GM18508 (cell line): ENCODE measurements at regions not wholly inside any gene's neighbourhood (a gene's known extent, or its start where the extent isn't known, plus 50 kb on each side); places are given as distances from the start of the nearest gene placed in this dataset.
"Not testable (repeated sequence)": the region's sequence is repeated elsewhere in the genome, so short reads cannot be mapped to it uniquely, and the experiment has no call there.

Experiments used
- ATAC-seq: cut with Tn5 transposase; IDR thresholded peaks from one replicate; pipeline ENCODE4 v1.9.1; 2021; ENCODE audit warnings: moderate number of reproducible peaks; ENCODE audit not compliant: insufficient read depth, unreplicated experiment

DNA sequence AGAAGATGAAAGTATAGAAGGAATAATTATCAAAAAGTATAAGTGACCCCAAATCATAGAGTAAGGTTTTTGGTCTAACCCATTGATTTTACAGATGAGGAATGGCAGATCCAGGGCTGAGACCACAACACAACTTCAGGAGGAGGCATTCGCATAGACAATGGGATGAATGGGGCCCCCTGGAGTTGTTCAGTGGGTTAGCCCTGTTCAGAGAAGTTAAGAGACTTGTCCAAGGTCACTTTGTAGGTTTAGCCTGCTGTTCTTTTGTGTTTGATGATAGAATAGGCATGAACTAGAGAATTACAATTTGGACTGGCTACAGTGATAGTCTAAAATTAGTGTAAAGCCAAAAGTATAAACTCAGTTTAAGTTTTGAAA, 233.9 kb downstream of the KCNRG start:
- ATAC-seq: no peak

DNA sequence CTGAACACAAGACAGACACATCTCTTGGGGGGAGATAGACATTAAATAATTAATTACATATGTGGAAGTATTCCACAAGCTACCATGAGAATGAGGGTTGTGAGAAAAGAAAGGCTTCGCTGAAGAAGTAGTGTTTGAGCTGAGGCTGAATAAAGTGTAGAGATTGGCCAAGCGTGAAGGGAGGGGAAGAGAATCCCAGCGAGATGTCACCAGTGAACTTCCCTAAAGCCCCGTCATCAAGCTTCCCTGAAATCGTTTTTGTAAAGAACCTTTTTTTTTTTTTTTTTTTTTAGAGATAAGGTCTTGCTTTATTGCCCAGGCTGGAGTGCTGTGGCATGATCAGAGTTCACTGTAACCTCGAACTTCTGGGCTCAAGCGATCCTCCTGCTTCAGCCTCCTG, 235.2 kb downstream of the KCNRG start:
- no peak for ATAC-seq

DNA sequence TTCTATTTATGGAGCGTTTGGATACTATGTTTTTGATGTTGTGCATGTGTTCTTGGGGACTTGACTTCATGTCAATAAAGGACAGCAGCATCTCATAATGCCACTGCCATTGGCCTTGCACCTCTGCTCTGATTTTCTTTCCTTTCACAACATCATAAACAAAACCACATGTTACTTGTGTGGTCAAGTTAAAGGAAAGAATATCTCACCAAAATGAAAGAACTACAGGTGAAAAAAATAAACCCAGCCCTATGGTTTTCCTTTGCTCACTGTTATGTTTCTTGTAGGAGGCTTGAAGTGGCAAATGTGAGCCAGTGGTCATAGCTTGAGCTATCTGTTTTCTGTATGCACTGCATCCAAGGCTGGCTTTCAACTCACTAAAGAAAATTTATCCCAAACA, 240.4 kb downstream of the KCNRG start:
- ATAC-seq: no peak

DNA sequence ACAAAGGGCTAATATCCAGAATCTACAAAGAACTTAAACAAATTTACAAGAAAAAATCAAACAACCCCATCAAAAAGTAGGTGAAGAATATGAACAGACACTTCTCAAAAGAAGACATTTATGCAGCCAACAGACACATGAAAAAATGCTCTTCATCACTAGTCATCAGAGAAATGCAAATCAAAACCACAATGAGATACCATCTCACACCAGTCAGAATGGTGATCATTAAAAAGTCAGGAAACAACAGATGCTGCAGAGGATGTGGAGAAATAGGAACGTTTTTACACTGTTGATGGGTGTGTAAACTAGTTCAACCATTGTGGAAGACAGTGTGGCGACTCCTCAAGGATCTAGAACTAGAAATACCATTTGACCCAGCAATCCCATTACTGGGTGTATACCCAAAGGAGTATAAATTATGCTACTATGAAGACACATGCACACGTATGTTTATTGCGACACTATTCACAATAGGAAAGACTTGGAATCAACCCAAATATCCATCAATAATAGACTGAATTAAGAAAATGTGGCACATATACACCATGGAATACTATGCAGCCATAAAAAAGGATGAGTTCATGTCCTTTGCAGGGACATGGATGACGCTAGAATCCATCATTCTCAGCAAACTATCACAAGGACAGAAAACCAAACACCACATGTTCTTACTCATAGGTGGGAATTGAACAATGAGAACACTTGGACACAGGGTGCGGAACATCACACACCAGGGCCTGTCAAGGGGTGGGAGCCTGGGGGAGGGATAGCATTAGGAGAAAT, 241.5 kb downstream of the KCNRG start:
- not testable (repeated sequence) for ATAC-seq

DNA sequence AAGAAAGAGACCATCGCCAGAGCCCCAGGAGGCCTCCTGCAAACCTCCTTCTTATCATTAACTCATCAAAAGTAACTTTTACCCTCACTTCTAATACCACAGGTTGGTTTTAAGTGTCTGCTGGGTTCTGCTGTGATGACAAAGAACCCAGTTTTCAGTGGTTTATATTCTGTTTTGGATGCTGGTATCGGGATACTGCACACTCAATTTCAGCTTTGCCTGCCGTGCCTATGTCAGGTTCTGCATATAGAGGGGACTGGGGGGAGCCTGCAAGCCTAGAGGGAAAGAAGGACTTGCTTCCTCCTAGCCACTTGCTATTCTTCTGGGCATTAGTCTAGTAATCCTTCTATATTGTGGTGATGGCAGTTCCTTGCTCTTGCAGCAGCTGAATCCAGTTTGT, 242.4 kb downstream of the KCNRG start:
- no peak for ATAC-seq

DNA sequence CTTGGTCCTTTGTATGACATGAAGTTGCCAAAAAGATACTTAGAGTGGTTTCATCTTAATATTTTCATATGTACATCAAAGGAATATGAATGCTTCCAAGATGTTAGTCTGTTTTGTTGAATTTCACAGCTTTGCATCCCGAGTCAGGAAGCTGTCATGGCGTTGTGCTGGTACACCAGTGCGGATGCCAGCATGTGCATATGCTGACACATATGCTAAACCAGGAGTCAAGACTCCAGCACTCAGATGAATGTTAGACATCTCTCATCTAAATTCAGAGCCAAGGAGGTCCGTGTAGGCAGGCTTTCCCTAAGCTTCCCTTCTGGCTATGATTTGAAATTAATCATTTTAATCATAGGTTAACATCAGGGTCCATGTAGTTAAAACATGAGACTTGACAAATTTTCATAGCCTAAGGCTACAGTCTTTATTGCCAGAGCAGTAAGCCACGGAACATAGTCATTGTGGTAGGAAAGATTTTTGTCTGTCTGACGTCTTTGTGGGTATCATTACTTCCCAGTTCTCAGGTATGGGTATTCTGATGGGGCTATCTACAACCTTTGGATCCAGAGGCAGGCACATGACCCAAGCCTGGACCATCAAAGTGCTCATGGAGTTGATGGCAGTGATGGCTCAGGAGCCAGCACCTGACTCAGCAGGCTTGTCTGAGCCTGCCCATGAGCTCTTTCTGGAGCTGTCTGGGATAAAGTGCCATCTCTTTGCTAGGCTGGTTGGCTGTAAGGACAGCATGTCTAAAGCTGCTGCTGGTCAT, 246.1 kb downstream of the KCNRG start:
- no peak for ATAC-seq

DNA sequence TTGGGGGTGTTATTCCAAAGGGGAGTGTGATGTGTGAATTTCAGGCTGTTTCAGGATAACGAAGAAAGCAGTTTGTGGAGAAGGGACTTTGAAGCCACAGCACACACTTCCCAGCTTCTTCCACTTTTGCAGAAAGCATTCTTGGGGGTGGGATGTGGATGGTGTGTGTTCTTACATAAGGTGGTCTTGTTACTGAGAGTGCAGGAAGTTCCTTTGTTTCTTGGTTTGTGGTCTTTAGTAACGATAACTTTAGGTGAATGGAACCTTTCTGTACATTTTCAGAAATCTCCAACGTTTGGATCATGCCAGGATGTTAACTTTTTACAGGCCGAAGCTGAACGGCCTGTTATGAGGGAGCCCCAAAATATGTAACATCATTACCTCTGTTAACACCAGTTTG, 251.8 kb downstream of the KCNRG start:
- ATAC-seq: no peak

DNA sequence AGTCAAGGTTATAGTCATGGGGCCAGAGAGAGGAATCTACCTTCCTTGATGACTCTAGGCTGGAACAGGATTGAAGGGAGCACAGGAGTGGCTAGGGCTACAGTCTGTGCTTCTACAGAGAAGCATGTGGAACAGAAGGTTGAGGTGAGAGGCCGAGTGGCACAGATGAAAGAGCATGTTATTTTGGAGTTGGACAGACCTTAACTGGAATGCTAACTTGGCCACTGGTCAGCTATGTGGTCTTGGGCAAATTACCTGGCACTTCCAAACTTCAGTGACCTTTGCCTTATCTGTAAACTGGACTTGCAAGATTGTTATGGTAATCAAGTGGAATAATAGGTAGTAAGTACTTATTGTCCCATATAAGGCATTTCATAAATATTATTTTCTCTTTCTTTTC, 252.7 kb downstream of the KCNRG start:
- no peak for ATAC-seq

DNA sequence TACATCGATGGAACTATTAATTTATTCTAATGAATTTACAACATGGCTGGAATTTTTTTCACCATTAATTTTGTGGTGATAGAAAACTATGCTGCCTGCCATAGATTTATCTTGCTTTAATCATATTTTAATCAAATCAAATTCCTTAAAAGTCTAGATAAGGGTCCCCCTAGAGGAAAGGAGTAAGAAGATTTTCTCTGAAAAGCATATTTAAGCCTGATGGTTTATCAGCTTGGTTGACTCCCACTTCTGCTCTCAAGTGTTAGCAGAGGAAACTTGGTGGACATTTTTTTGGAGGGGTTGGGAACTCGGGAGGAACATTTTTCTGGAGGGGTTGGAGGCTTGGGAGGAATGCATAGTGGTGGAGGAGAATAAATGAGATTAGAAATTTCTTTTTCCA, 253.3 kb downstream of the KCNRG start:
- no peak for ATAC-seq

DNA sequence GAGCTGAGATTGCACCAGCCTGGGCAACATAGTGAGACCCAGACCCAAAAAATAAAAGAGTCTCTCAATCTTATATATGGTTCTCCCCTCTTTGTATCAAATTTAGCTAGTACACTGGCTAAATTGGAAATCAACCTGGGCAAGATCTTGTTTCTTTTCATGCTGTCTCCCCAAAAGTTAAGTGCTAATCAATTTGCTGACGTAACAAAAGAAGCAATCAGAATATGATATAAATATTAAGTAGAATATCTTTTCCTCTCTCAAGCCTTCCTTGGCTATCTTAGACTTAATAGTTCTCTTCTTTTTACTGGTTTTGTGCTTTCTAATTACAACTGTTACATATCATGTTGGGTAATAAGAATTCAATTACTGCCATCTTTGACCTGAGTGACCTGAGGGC, 258.9 kb downstream of the KCNRG start:
- no peak for ATAC-seq

DNA sequence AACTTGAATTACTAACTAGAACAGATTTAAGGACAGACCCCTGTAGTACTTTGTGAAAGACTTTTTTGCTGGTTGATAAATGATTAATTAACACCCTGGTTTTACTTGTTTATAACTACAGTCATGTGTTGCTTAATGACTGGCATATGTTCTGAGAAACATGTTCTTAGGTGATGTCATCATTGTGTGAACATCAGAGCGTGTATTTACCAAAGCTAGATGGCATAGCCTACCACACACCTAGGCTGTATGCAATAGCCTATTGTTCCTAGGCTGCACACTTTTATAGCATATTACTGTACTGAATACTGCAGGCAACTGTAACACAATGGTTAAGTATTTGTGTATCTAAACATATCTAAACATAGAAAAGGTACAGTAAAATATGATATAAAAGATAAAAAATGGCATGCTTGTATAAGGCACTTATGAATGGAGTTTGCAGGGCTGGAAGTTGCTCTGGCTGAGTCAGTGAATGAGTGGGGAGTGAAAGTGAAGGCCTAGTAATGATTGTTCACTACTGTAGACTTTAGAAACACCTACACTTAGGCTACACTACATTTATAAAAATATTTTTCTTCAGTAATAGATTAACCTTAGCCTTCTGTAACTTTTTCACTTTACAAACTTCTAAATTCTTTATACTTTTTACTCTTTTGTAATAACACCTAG, 260.3 kb downstream of the KCNRG start:
- no peak for ATAC-seq

DNA sequence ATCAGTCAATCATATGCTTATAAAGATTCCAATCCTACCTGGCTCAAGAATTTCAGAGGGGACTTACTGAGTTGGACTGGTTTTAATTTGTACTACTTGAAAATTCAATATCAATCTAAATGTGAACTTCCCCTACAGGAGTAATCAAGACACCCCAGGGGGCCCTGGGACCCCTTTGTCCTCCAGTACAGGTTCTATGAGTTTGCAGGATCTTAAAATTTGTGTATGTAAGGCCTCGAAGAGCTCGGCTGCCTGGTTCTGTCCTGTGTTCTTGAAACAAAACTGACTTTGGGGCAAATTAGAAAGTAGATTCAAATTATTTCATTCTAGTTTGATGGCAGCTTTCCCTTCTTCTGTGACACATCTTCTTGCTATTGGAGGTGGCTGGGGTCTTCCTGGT, 261.3 kb downstream of the KCNRG start:
- no peak for ATAC-seq

DNA sequence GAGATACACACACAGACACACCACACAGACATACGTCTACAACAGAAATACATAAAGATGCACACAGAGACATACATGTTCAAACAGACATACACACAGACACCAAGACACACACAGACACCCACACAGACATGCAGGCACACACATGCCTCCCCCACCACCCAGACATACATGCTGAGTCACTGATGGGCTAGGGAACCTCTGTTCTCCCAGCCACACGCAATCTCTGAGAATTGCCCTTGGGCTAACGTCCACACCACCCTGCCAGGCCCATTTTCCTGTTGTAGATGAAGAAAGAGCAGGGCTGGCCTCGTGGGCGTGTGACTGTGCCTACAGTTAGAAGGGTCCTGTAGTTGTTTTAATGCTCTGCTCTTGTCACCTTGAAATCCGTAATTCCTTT, 261.9 kb downstream of the KCNRG start:
- ATAC-seq: no peak

DNA sequence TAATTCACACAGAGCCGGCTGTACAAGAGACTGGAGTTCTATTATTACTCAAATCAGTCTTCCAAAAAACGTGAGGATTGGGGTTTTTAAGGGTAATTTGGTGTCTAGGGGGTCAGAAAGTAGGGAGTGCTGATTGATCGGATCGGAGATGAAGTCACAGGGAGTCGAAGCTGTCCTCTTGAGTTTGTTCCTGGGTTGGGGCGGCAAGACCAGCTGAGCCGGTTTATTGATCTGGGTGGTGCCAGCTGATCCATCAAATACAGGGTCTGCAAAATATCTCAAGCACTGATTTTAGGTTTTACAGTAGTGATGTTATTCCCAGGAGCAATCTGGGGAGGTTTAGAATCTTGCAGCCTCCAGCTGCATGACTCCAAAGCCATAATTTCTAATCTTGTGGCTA, 262.7 kb downstream of the KCNRG start:
- ATAC-seq: no peak

DNA sequence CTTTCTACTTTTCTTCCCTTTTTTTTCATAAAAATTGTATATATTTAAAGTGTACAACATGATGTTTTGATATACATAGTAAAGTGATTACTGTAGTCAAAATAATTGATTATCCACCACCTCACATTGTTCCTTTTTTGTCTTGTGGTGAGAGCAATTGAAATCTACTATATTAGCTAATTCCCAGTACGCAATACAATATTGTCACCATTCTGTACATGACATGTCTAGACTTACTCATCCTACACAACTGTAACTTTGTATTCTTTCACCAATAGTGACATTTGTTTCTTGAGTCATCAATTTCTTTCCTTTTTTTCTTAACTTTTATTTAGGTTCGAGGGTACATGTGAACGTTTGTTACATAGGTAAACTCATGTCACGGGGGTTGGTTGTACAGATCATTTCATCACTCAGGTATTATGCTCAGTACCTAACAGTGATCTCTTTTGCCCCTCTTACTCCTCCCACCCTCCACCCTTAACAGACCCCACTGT, 265.2 kb downstream of the KCNRG start:
- ATAC-seq: no peak

DNA sequence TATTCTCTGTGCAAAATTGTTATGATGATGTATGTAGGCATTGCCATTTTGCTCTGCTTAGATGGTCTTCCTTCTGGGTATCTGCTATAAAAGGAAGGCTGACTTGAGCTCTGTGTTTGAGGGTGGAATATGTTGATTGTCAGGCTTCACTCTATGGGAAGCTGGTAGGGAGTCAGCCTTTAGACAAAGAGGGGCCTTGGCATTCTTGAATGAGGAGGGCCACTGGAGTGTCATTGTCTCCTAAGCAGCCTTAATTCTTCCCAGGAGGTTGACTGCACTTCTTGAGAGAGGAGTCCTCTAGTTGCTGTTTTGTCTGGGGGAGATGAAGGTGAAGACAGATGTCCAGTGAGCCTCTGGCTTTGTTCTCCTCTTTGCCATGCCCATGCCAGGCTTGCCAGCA, 266.8 kb downstream of the KCNRG start:
- no peak for ATAC-seq

DNA sequence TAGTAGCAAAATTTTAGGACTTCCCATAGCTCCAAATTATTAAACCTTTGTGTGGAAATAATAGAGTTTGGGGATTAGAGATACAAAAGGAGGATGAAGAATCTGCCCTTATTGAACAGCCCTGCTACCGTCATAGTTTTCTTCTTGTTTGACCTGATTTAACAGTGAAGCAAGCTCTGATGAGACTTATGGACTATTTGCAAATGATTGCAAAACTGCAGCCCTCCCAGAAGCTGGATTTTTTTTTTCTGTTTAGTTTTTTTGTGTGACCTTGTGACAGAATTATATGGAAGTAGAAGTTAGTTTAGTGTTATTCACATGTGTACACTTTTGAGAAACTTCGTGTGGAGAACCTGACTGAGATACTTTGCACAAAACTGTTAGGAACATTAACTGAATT, 267.8 kb downstream of the KCNRG start:
- no peak for ATAC-seq

DNA sequence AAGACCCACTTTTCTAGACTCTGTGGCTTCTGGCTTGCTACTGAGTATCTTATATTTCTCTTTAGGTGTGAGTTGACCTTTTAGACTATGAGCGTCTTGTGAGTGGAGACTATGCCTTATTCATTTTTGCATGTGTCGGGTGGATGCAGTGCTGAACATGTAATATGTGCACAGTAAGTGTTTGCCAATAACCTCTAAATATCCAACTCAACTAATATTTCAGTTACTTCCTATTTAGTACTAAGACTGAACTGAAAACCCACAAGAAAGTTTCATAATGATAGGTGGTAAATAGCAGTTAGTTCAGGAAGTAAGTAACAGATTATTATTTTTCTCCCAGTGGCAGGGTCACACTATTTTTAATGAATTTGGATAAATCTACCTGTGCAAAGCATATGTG, 269.3 kb downstream of the KCNRG start:
- ATAC-seq: peak; percentile 79

DNA sequence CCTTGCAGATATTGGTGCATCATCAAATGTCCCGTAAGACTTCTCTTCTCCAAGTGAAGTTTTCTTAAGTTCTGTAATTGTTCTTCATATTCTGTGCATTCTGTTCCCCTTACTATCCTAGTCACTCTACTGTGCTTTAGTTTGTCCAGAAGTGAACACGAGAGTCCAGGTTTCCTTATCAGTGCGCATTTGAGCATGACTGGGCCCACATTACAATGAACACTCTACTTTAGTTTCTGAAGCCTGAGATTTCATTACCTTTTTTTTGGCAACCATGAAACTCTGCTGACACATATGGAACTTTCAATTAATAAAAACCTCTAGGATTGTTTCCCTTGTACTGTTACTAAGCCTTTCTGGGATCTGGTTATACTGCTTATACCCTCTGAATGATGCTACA, 270.0 kb downstream of the KCNRG start:
- no peak for ATAC-seq

DNA sequence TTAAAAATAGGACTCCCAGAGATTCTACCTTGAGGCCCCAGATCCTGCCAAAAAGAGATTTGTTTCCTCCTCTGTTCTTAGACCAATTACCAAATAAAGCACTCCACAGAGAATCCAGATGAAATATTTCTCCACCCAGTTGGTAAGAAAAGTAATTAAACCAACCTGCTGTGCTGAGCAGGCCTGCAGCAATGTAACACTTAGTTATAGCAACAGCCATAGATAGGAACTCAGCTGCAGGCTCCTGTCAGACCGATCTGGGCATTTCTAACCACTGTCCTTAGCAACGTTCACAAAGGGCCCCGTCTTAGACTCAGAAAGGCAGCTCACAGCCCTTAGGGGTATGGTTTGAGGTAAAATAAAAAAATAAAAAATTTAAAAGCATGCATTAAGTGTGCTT, 271.1 kb downstream of the KCNRG start:
- ATAC-seq: no peak

DNA sequence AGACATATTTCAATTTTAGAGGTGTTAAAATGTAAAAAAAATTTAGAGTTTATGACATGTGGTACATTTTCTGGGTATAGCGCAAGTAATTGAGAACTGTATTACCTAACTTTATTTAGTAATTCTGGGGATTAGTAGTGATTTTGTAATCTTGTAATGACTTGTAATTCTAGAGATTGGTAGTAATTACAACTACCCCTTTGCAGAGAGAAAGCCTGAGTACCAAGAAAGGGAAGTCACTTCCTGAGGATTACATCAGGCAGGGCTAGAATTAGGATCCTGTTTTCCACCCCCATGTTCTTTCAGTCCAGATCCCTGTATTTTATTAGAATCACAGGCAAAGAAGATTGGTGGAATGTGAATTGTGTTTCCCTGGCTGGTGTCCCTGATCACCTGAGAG, 274.9 kb downstream of the KCNRG start:
- no peak for ATAC-seq
